K562 (cell line): ENCODE measurements at regions not wholly inside any gene's neighbourhood (a gene's known extent, or its start where the extent isn't known, plus 50 kb on each side); places are given as distances from the start of the nearest gene placed in this dataset.

Experiments
- ATAC-seq: fragments of 200-7000 bp; cut with Tn5 transposase; 3 replicates; pipeline ENCODE4 v1.9.1; 2020; ENCODE audit warnings: moderate library complexity
- BruUV-seq: library from RNA; stranded (reverse); fragments of 400-500 nt; replicated peaks from 2 replicates; lab custom pipeline; 2021; lab: Mats Ljungman, UMichigan
- CTCF ChIA-PET: fragments of 300-600 bp; formaldehyde crosslinking; extraction: SDS; loops from one replicate; lab custom pipeline; 2021; ENCODE audit warnings: low intra/inter-chr PET ratio; lab: Yijun Ruan, JAX
- POLR2A ChIA-PET: fragments of 300-600, 350-650 bp; sonication (Branson Sonifier 250); formaldehyde crosslinking; extraction: SDS; loops from one replicate; lab custom pipeline; 2021; ENCODE audit warnings: antibody characterized with exemption, inconsistent platforms; lab: Yijun Ruan, JAX
- DNase-seq, 4 experiments: peaks; one replicate each; pipeline versions ENCODE4 v3.0.0 to v3.0.0-alpha.2; 2011 to 2018; ENCODE audit warnings: low spot score in 3 of 4, mixed read lengths in 3 of 4; ENCODE audit errors: extremely low read depth in 1 of 4
- FAIRE-seq: peaks from 2 replicates; lab custom pipeline; 2011; peaks lifted over from hg19 to GRCh38; lab: Jason Lieb, UNC
- H2AFZ ChIP-seq: 2 replicates; pipeline ENCODE4 v1.6.0; 2011; ENCODE audit warnings: low read depth, low read length, control low read depth, inconsistent platforms
- H3K27ac ChIP-seq: fragments of 200-600 bp; 3 replicates; pipeline ENCODE4 v1.8.0; 2011; ENCODE audit warnings: low read depth, mild to moderate bottlenecking, control low read depth, inconsistent platforms, low read length, moderate library complexity, mixed read lengths; ENCODE audit errors: extremely low read depth
- H3K27me3 ChIP-seq, 2 experiments: fragments of 300-600 bp in 1 of 2; 2 replicates in 1 of 2; 3 replicates in 1 of 2; pipeline versions ENCODE4 v1.6.0 to v1.8.0; 2011; ENCODE audit warnings: inconsistent platforms in 2 of 2, low read length in 2 of 2, mild to moderate bottlenecking in 1 of 2, mixed read lengths in 1 of 2, moderate library complexity in 1 of 2; ENCODE audit not compliant: control insufficient read depth in 2 of 2, insufficient read depth in 2 of 2
- H3K36me3 ChIP-seq: fragments of 300-600 bp; 3 replicates; pipeline ENCODE4 v1.8.0; 2011; ENCODE audit warnings: mild to moderate bottlenecking, low read length, inconsistent platforms; ENCODE audit not compliant: control insufficient read depth, insufficient read depth
- H3K4me1 ChIP-seq, 2 experiments: fragments of 200-600 bp in 1 of 2; replicated peaks in 1 of 2; 2 replicates in 1 of 2; 3 replicates in 1 of 2; pipeline versions ENCODE4 v1.5.1 to v1.8.0; 2011; ENCODE audit warnings: inconsistent platforms in 2 of 2, low read length in 2 of 2, mild to moderate bottlenecking in 1 of 2, mixed read lengths in 1 of 2, moderate library complexity in 1 of 2; ENCODE audit not compliant: control insufficient read depth in 2 of 2, insufficient read depth in 2 of 2
- H3K4me2 ChIP-seq: 2 replicates; pipeline ENCODE4 v1.6.1; 2011; ENCODE audit warnings: low read length, control low read depth, inconsistent platforms, mixed read lengths; ENCODE audit not compliant: insufficient read depth
- H3K4me3 ChIP-seq: fragments of 200-600 bp; sonication (generic), shearing (Covaris generic); 2 replicates; pipeline ENCODE4 v1.5.1; 2016; ENCODE audit warnings: control low read depth, inconsistent platforms
- H3K79me2 ChIP-seq: fragments of 200-600 bp; 3 replicates; pipeline ENCODE4 v1.8.0; 2011; ENCODE audit warnings: low read length, inconsistent platforms; ENCODE audit not compliant: control insufficient read depth, insufficient read depth
- H3K9ac ChIP-seq, 2 experiments: 2 replicates each; pipeline versions ENCODE4 v1.6.0 to v1.6.1; 2011; ENCODE audit warnings: low read depth in 2 of 2, low read length in 2 of 2, control low read depth in 1 of 2, inconsistent platforms in 1 of 2, mild to moderate bottlenecking in 1 of 2, mixed read lengths in 1 of 2; ENCODE audit not compliant: insufficient read depth in 1 of 2
- H3K9me1 ChIP-seq: one replicate; pipeline ENCODE4 v1.6.0; 2011; ENCODE audit warnings: inconsistent platforms, mild to moderate bottlenecking, low read length, moderate library complexity; ENCODE audit not compliant: control insufficient read depth, insufficient read depth
- H3K9me3 ChIP-seq: replicated peaks from 2 replicates; pipeline ENCODE4 v1.5.1; 2011; ENCODE audit warnings: low read depth, low read length, inconsistent platforms; ENCODE audit not compliant: control insufficient read depth, insufficient read depth
- H4K20me1 ChIP-seq: replicated peaks from 2 replicates; pipeline ENCODE4 v1.6.1; 2011; ENCODE audit warnings: low read length, inconsistent platforms, mixed read lengths; ENCODE audit not compliant: control insufficient read depth, insufficient read depth
- FOXA3 ChIP-seq, 2 experiments: fragments of 450-650 bp in 1 of 2; sonication (generic) in 1 of 2; formaldehyde crosslinking; IDR thresholded peaks in 1 of 2; conservative IDR thresholded peaks in 1 of 2; 2 replicates each; pipeline versions ENCODE4 v1.4.0 to v1.8.0; 2020 to 2022; ENCODE audit warnings: mild to moderate bottlenecking in 2 of 2, missing genetic modification reagents in 1 of 2
- FOXJ2 ChIP-seq: fragments of 200-800 bp; sonication (Bioruptor generic); IDR thresholded peaks from 2 replicates; pipeline ENCODE4 v1.6.1; 2016; ENCODE audit warnings: missing genetic modification characterization, missing compliant biosample characterization
- PHF20 ChIP-seq: fragments of 450-650 bp; IDR thresholded peaks from 2 replicates; pipeline ENCODE4 v1.6.1; 2018; ENCODE audit not compliant: partially characterized antibody
- PHF8 ChIP-seq: fragments of 200-600 bp; sonication (generic); IDR thresholded peaks from 2 replicates; pipeline ENCODE4 v1.6.1; 2012; ENCODE audit warnings: mixed run types, mild to moderate bottlenecking, inconsistent platforms, low read length, moderate library complexity, borderline replicate concordance
- THRB ChIP-seq: fragments of 450-650 bp; formaldehyde crosslinking; conservative IDR thresholded peaks from 2 replicates; pipeline ENCODE4 v1.4.0; 2022; ENCODE audit warnings: mild to moderate bottlenecking, missing genetic modification characterization
- U2AF1 ChIP-seq: fragments of 200-400 bp; formaldehyde crosslinking; optimal IDR thresholded peaks from 2 replicates; pipeline ENCODE3; 2017; ENCODE audit warnings: mild to moderate bottlenecking, low read depth, low read length, moderate library complexity
- WGBS: fragments of 100-300 bp; shearing (Covaris generic); methylation state at CpG from one replicate; pipeline ENCODE4 v1.1.6; 2016; ENCODE audit warnings: low coverage, mixed read lengths; ENCODE audit not compliant: insufficient coverage; ENCODE audit errors: missing lambda C conversion rate; 5-methylcytosine and 5-hydroxymethylcytosine counted together
- in situ Hi-C: fragments of 300-500 bp; cut with MboI; formaldehyde crosslinking; loops from 4 replicates; pipeline ENCODE4 v1.15.0; 2018; ENCODE audit warnings: inconsistent platforms, mixed read lengths
- intact Hi-C: fragments of 100-400 bp; cut with micrococcal nuclease; formaldehyde crosslinking; loops from 2 replicates; pipeline ENCODE4 v1.14.2; 2022

- H3K9me1 ChIP-seq, result no peaks in the 10 kb centered on the region
- H3K79me2 ChIP-seq, result no peaks in the 10 kb centered on the region
- no peaks in the 10 kb centered on the region for H3K4me1 ChIP-seq
- H3K4me2 ChIP-seq, result no peak overlapping the region
- no peak for DNase-seq
- in situ Hi-C loops, result no loop called here
- no peaks in the 10 kb centered on the region for H3K27me3 ChIP-seq
- 38% methylated on average over 1 of the region's 2 CpGs for WGBS
- intact Hi-C loops, result no loop called here
- FAIRE-seq, result no peak
- BruUV-seq, result no TSS peak
- POLR2A ChIA-PET, result interaction anchor here (0.7 kb wide), 1 partner anchor 9 kb away, joined by 4 read pairs; no protein-coding TSS in a partner anchor
- H3K36me3 ChIP-seq, result no peaks in the 10 kb centered on the region
- H3K9ac ChIP-seq, result no peak overlapping the region
- no peaks in the 10 kb centered on the region for H4K20me1 ChIP-seq
- CTCF ChIA-PET, result no interaction called here
- H3K27ac ChIP-seq, result no peak overlapping the region
- TF ChIP-seq THRB (CRISPR knock-in tag) (no peak), FOXA3 (CRISPR knock-in tag; conservative IDR thresholded peaks at IDR 0.05 in 1 of 2, IDR thresholded peaks at IDR 0.05 in 1 of 2) (no peak), FOXJ2 (tag) (no peak), PHF20 (no peak), PHF8 (no peak), U2AF1 (no peak)
- H2AFZ ChIP-seq, result no peak overlapping the region
- no peaks in the 10 kb centered on the region for H3K9me3 ChIP-seq
- H3K4me3 ChIP-seq, result no peak overlapping the region
- no peak for ATAC-seq
These were observed 88.2 kb upstream of the ABI3BP start for GRCh38 chr3:101081446-101081845.
